ENCODE measurements at regions not wholly inside any gene's neighbourhood (a gene's known extent, or its start where the extent isn't known, plus 50 kb on each side); places are given as distances from the start of the nearest gene placed in this dataset.
A peak's percentile ranks its signal among the peaks of the same experiment; 100 is the strongest.

DNA sequence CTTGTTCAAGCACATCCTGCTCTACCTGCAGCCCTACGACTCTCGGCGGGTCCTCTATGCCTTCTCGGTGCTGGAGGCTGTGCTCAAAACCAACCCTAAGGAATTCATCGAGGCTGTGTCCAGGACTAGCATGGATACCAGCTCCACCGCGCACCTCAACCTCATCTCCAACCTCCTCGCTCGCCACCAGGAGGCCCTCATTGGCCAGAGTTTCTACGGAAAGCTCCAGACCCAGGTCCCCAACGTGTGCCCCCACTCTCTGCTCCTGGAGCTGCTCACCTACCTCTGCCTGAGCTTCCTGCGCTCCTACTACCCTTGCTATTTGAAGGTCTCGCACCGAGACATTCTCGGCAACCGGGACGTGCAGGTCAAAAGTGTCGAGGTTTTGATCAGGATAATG lies 74.3 kb upstream of the MORC3 start:
- Histone ChIP-seq H3K9me3 (ENCODE audit: control insufficient read depth, insufficient read depth, low read length) (peaks cover 10% of the 10 kb centered on the region; the same call in 1 of the 2 replicates), H3K4me3 (ENCODE audit: low read depth, low read length) (no peak overlapping the region), H3K27me3 (ENCODE audit: control insufficient read depth, insufficient read depth, low read length) (no peaks in the 10 kb centered on the region), H3K27ac (ENCODE audit: low read depth, low read length) (no peak overlapping the region)
- TF ChIP-seq, protein P1, sequence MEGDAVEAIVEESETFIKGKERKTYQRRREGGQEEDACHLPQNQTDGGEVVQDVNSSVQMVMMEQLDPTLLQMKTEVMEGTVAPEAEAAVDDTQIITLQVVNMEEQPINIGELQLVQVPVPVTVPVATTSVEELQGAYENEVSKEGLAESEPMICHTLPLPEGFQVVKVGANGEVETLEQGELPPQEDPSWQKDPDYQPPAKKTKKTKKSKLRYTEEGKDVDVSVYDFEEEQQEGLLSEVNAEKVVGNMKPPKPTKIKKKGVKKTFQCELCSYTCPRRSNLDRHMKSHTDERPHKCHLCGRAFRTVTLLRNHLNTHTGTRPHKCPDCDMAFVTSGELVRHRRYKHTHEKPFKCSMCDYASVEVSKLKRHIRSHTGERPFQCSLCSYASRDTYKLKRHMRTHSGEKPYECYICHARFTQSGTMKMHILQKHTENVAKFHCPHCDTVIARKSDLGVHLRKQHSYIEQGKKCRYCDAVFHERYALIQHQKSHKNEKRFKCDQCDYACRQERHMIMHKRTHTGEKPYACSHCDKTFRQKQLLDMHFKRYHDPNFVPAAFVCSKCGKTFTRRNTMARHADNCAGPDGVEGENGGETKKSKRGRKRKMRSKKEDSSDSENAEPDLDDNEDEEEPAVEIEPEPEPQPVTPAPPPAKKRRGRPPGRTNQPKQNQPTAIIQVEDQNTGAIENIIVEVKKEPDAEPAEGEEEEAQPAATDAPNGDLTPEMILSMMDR (IDR thresholded peaks at IDR 0.05; ENCODE audit: low read depth, low read length) = no peak
- ChIA-PET POLR2A (no interaction called here), CTCF (no interaction called here)
- DNase-seq (ENCODE audit: low read depth, low spot score) = no peak

DNA sequence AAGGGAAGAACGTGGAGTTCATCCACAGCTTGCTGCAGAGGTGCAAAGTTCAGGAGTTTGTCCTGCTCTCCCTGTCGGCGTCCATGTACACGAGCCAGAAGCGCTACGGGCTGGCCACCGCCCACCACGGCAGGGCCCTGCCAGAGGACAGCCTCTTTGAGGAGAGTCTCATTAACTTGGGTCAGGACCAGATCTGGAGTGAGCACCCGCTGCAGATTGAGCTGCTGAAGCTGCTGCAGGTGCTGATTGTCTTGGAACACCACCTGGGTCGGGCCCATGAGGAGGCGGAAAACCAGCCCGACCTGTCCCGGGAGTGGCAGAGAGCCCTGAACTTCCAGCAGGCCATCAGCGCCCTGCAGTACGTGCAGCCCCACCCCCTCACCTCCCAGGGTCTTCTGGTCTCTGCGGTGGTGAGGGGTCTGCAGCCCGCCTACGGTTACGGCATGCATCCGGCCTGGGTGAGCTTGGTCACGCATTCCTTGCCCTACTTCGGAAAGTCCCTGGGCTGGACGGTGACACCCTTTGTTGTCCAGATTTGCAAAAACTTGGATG lies 73.8 kb upstream of the MORC3 start:
- H3K27ac ChIP-seq (ENCODE audit: low read depth, low read length) = peak overlapping the region; percentile 86

DNA sequence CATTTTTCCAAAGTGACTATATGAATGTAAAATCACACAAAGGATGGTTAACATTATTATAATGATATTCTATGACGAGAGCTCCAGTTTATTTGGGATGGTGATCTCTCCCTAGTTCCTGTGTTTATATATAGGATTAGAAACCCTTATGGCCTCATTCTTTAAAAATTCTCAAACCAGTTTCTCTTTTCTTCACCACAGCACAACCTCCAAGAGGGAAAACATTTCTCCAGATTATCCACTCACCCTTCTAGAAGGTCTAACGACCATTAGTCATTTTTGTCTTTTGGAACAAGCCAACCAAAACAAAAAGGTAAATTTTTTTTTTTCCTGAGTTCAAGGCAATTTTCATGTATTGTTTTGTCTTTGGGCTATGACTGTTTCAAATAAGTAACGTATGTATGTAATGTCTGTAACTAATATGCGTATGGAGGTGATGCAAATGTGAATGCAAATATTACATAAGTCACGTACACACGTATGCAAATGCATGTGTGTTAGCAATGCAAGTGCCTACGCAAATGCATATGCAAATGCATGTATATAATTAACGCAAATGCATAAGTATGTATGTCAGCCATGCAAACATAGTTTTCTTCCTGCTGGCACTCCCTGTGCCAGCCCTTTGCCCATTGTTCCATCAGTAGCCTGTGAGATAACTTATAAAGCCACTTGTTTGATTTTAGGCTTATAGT lies 72.5 kb upstream of the MORC3 start:
- Histone ChIP-seq H3K27ac (ENCODE audit: low read depth, low read length) (no peak overlapping the region), H3K9me3 (ENCODE audit: control insufficient read depth, insufficient read depth, low read length) (peaks cover 10% of the 10 kb centered on the region; the same call in 1 of the 2 replicates), H3K27me3 (ENCODE audit: control insufficient read depth, insufficient read depth, low read length) (no peaks in the 10 kb centered on the region), H3K4me3 (ENCODE audit: low read depth, low read length) (no peak overlapping the region)
- TF ChIP-seq, protein P1 (IDR thresholded peaks at IDR 0.05; ENCODE audit: low read depth, low read length) = no peak
- peak; percentile 34 for DNase-seq (ENCODE audit: low read depth, low spot score)
- ChIA-PET CTCF (interaction anchor here (1.7 kb wide), 1 partner anchor 13 kb away, joined by 5 read pairs; no protein-coding TSS in a partner anchor), POLR2A (interaction anchor here (1.5 kb wide), 1 partner anchor 73 kb away, joined by 7 read pairs; the partner anchor contains the start of gene MORC3)

More for the DNA sequence above, 73.8 kb upstream of the MORC3 start:
- TF ChIP-seq, protein P1 (IDR thresholded peaks at IDR 0.05; ENCODE audit: low read depth, low read length) = no peak
- H3K4me3 ChIP-seq (ENCODE audit: low read depth, low read length) = no peak overlapping the region
- no peaks in the 10 kb centered on the region for H3K27me3 ChIP-seq (ENCODE audit: control insufficient read depth, insufficient read depth, low read length)
- no peak for DNase-seq (ENCODE audit: low read depth, low spot score)
- CTCF ChIA-PET = interaction anchor here (1.7 kb wide), 1 partner anchor 14 kb away, joined by 5 read pairs; no protein-coding TSS in a partner anchor
- peaks cover 10% of the 10 kb centered on the region; the same call in 1 of the 2 replicates for H3K9me3 ChIP-seq (ENCODE audit: control insufficient read depth, insufficient read depth, low read length)
- POLR2A ChIA-PET = no interaction called here

DNA sequence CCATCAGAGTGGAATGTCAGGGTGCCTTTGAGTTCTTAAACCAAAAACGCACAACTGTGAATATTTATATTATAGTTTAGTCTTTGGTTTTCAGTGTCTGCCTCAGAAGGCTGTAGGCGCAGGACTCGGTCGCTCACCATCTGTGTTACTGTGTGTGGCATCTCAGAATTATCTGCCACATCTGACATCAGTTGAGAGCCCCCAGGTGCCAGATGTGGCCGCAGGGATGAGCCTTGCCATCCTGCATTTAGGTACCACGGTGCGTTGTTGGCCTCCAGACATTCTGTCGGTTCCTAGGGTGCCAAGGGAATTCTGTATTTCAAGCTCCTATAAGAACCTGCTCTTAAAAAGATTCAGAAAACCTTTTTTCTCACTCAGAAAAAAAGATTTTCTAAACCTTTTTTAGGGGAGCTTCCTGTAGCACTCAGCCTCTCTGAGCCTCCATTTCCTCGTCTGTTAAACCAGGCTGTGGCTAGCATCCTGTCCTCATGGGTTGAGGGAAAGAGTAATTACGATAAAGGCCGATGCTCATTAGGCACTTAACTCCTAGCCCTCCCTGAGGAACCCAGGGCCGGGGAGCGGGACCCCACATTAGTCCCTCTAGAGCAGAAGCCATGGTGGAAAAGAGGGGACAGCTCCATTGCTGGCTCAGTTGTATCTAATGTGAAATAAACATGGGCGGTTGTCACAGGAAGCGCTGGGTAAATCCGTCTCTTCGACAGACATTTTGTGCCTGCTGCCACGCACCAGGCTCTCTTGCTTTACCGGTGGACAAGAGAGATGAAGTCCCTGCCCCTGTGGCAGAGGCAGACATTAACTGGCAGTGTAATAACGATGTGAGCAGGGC lies 70.2 kb upstream of the MORC3 start:
- TF ChIP-seq, protein P1 (IDR thresholded peaks at IDR 0.05; ENCODE audit: low read depth, low read length) = no peak
- CTCF ChIA-PET = interaction anchor here (1.3 to 1.4 kb wide), 2 partner anchors 10 kb away, joined by 3 to 4 read pairs; no protein-coding TSS in a partner anchor
- Histone ChIP-seq H3K27ac (ENCODE audit: low read depth, low read length) (no peak overlapping the region), H3K9me3 (ENCODE audit: control insufficient read depth, insufficient read depth, low read length) (peaks cover 10% of the 10 kb centered on the region; the same call in 1 of the 2 replicates), H3K27me3 (ENCODE audit: control insufficient read depth, insufficient read depth, low read length) (no peaks in the 10 kb centered on the region), H3K4me3 (ENCODE audit: low read depth, low read length) (no peak overlapping the region)
- no peak for DNase-seq (ENCODE audit: low read depth, low spot score)
- POLR2A ChIA-PET = no interaction called here
